GM10248 (cell line): ENCODE measurements at regions not wholly inside any gene's neighbourhood (a gene's known extent, or its start where the extent isn't known, plus 50 kb on each side); places are given as distances from the start of the nearest gene placed in this dataset.
"Not testable (repeated sequence)": the region's sequence is repeated elsewhere in the genome, so short reads cannot be mapped to it uniquely, and the experiment has no call there.

Source experiments
- CTCF ChIA-PET: fragments of 300-600 bp; sonication (Branson Sonifier 250); formaldehyde crosslinking; extraction: SDS; loops from one replicate; lab custom pipeline; 2021; ENCODE audit warnings: antibody characterized with exemption; lab: Yijun Ruan, JAX
- POLR2A ChIA-PET: fragments of 350-650 bp; sonication (Branson Sonifier 250); formaldehyde crosslinking; extraction: SDS; loops from one replicate; lab custom pipeline; 2020; ENCODE audit warnings: antibody characterized with exemption; lab: Yijun Ruan, JAX
- DNase-seq: peaks from one replicate; pipeline ENCODE4 v3.0.0; 2012; ENCODE audit errors: extremely low spot score
- TF ChIP-seq, protein P1 (sequence below): IDR thresholded peaks from 2 replicates; pipeline ENCODE4 v1.5.1; 2012; ENCODE audit warnings: mild to moderate bottlenecking, low read depth; ENCODE audit errors: extremely low read depth, missing control alignments, control extremely low read depth

- POLR2A ChIA-PET: no interaction called here
- CTCF ChIA-PET: interaction anchor here (1.2 to 2.3 kb wide), 3 partner anchors 9 to 16 kb away, joined by 3 to 8 read pairs (median 4); no protein-coding TSS in a partner anchor
- DNase-seq: no peak
- TF ChIP-seq, protein P1, sequence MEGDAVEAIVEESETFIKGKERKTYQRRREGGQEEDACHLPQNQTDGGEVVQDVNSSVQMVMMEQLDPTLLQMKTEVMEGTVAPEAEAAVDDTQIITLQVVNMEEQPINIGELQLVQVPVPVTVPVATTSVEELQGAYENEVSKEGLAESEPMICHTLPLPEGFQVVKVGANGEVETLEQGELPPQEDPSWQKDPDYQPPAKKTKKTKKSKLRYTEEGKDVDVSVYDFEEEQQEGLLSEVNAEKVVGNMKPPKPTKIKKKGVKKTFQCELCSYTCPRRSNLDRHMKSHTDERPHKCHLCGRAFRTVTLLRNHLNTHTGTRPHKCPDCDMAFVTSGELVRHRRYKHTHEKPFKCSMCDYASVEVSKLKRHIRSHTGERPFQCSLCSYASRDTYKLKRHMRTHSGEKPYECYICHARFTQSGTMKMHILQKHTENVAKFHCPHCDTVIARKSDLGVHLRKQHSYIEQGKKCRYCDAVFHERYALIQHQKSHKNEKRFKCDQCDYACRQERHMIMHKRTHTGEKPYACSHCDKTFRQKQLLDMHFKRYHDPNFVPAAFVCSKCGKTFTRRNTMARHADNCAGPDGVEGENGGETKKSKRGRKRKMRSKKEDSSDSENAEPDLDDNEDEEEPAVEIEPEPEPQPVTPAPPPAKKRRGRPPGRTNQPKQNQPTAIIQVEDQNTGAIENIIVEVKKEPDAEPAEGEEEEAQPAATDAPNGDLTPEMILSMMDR: no peak
Measured at GRCh38 chr1:82073071-82073470, 272.3 kb downstream of the ADGRL2 start.

DNA sequence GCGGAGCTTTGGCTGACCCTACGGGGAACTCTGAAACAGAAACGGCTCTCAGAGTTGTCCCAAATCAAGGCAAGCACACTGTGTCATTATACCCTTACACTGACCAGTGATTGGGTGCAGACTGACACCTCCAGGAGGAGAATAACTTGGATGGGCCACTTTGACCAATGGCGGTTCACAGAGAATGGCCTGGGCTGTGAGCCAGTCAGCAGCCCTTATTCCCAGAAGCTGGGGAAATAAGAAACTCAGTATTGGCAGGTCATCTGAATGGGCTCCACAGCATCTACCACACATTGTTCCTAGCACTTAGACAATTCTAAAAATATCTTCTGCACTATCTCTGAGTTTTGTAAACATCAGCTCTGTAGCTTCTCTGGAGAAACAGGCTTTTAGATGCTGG is 265.2 kb downstream of the ADGRL2 start:
- TF ChIP-seq, protein P1: no peak
- POLR2A ChIA-PET: no interaction called here
- DNase-seq: no peak
- CTCF ChIA-PET: interaction anchor here (1.5 to 2.9 kb wide), 2 partner anchors 24 to 31 kb away, joined by 3 to 8 read pairs; no protein-coding TSS in a partner anchor

- CTCF ChIA-PET: interaction anchor here (2.6 to 2.9 kb wide), 2 partner anchors 9 to 32 kb away, joined by 8 read pairs; no protein-coding TSS in a partner anchor
- TF ChIP-seq, protein P1: no peak
- no peak for DNase-seq
- POLR2A ChIA-PET: no interaction called here
Measured at GRCh38 chr1:82064691-82065090, 264.0 kb downstream of the ADGRL2 start.

GRCh38 chr1:82062206-82062605 is 261.5 kb downstream of the ADGRL2 start:
- CTCF ChIA-PET: no interaction called here

GRCh38 chr1:82059959-82060358 is 259.2 kb downstream of the ADGRL2 start:
- CTCF ChIA-PET: interaction anchor here (1.5 kb wide), 1 partner anchor 30 kb away, joined by 4 read pairs; no protein-coding TSS in a partner anchor
- TF ChIP-seq, protein P1: no peak
- POLR2A ChIA-PET: no interaction called here
- no peak for DNase-seq

More at GRCh38 chr1:82062206-82062605, 261.5 kb downstream of the ADGRL2 start:
- POLR2A ChIA-PET: no interaction called here
- TF ChIP-seq, protein P1: no peak
- no peak for DNase-seq

DNA sequence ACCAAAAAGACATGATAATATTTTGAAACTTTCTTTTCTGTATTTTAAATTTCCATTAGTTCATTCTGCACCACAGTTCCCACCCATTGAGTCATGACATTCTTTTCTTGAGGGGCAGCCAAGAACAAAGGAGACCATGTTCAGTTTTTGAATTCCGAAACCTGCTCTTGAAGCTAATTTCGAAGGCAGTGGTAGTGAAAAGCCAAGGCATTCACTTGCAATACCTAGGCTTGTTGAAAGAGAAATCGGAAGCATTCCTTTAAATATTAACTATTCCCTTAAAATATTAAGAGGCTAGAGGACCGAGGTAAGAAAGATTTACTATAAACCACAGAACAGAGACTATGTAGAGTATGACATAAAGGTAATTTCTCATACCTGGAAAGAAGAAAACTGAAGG is 256.3 kb downstream of the ADGRL2 start:
- ChIA-PET CTCF (interaction anchor here (0.8 kb wide), 1 partner anchor 16 kb away, joined by 3 read pairs; no protein-coding TSS in a partner anchor), POLR2A (no interaction called here)
- TF ChIP-seq, protein P1: no peak

GRCh38 chr1:82055375-82055774 is 254.6 kb downstream of the ADGRL2 start:
- DNase-seq, POLR2A ChIA-PET: not testable (repeated sequence)
- CTCF ChIA-PET: interaction anchor here (1.2 kb wide), 1 partner anchor 12 kb away, joined by 3 read pairs; no protein-coding TSS in a partner anchor

More for the DNA sequence above, 256.3 kb downstream of the ADGRL2 start:
- DNase-seq: no peak
